ENCODE measurements at regions not wholly inside any gene's neighbourhood (a gene's known extent, or its start where the extent isn't known, plus 50 kb on each side); places are given as distances from the start of the nearest gene placed in this dataset.

DNA sequence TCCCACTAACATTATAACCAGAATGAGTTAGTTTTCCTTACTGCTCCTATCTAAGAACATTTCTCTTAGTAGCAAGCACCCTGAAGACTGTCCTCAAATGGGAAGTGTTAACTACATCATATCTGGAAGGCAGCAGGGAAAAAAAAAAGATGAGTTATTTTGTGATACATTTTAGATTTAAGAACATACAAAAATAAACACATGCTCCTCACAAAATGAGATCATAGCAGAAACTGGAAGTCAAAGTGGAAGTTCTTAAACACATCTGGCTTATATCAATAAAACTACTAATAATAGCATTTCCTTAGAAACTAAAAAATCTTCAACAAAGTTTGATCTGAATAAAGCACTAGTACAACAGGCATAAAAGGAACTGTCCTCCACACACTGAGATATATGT, 70.4 kb downstream of the SLITRK6 start:
- no peak overlapping the region for H3K27ac ChIP-seq (ENCODE audit: low read depth, low read length)
- CTCF ChIA-PET = no interaction called here
- peak; percentile 15 for DNase-seq (ENCODE audit: low read depth, low spot score)

DNA sequence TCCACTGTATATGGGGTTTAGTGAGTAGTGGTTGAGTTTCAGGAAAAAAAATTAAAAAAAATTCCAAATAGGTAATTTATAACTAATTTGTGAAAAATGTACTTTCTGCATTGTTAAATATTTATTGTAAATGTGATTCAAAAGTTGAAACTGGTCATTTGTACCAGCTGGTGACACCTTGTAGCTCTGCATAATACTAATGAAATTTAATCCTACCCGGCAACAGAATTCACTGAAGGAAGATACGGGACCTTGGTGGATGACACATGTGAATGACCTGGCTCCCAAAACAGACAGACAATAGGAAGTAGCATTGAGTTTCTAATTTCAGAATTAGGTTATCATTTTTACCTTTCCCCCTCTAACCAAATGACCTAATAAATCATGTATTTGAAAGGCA, 73.8 kb downstream of the SLITRK6 start:
- TF ChIP-seq, protein P1, sequence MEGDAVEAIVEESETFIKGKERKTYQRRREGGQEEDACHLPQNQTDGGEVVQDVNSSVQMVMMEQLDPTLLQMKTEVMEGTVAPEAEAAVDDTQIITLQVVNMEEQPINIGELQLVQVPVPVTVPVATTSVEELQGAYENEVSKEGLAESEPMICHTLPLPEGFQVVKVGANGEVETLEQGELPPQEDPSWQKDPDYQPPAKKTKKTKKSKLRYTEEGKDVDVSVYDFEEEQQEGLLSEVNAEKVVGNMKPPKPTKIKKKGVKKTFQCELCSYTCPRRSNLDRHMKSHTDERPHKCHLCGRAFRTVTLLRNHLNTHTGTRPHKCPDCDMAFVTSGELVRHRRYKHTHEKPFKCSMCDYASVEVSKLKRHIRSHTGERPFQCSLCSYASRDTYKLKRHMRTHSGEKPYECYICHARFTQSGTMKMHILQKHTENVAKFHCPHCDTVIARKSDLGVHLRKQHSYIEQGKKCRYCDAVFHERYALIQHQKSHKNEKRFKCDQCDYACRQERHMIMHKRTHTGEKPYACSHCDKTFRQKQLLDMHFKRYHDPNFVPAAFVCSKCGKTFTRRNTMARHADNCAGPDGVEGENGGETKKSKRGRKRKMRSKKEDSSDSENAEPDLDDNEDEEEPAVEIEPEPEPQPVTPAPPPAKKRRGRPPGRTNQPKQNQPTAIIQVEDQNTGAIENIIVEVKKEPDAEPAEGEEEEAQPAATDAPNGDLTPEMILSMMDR (IDR thresholded peaks at IDR 0.05; ENCODE audit: low read depth, low read length) = no peak
- no peak overlapping the region for H3K27ac ChIP-seq (ENCODE audit: low read depth, low read length)
- CTCF ChIA-PET = no interaction called here
- no peak overlapping the region for H3K4me3 ChIP-seq (ENCODE audit: low read depth, low read length)
- no peaks in the 10 kb centered on the region for H3K27me3 ChIP-seq (ENCODE audit: control insufficient read depth, insufficient read depth, low read length)
- POLR2A ChIA-PET = no interaction called here
- peaks cover 3% of the 10 kb centered on the region for H3K9me3 ChIP-seq (ENCODE audit: control insufficient read depth, insufficient read depth, low read length)
- no peak for DNase-seq (ENCODE audit: low read depth, low spot score)

More for the DNA sequence above, 70.4 kb downstream of the SLITRK6 start:
- Histone ChIP-seq H3K27me3 (ENCODE audit: control insufficient read depth, insufficient read depth, low read length) (no peaks in the 10 kb centered on the region), H3K4me3 (ENCODE audit: low read depth, low read length) (no peak overlapping the region), H3K9me3 (ENCODE audit: control insufficient read depth, insufficient read depth, low read length) (peaks cover 3% of the 10 kb centered on the region)
- POLR2A ChIA-PET = interaction anchor here (0.5 kb wide), 1 partner anchor 115 kb away, joined by 5 read pairs; no protein-coding TSS in a partner anchor
- TF ChIP-seq, protein P1 (IDR thresholded peaks at IDR 0.05; ENCODE audit: low read depth, low read length) = no peak

DNA sequence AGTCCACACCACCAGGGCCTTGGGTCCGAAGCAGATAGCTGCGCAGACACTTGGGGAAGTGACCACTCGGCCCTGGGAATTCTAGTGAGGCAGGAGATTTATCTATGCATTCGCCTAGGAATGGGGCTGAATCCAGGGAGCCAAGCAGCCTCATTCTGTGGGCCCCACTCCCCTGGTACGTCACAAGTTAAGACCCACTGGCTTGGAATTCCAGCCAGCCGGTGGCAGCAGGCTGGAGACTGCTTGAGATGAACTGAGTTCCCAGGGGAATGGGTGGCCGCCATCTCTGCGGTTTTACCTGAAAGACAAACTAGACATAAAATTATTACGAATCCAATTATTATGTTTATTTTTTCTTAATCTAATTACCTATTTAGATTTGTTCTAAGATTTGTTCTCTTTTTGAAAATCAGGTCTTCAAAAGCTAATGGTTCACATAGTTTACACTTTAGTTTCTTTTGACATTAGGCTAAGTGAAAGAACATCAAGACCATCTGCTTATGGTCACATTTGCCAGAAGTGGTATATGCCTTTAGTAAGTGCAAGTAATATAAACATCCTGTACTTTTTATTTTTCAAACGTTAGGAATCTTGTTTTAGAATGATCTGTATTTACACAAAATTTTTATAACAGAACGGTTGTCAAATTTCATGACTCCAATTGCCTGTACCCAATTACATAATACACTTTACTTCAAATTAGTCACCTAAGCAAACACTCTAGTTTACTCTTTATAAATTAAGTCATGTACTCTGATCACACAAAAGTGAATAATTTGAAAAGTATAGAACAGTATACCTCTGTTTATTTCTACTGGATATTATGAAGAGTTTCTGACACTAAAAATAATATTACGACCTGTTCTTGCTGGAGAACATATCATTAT, 74.4 kb downstream of the SLITRK6 start:
- Histone ChIP-seq H3K9me3 (ENCODE audit: control insufficient read depth, insufficient read depth, low read length) (peaks cover 3% of the 10 kb centered on the region), H3K4me3 (ENCODE audit: low read depth, low read length) (no peak overlapping the region), H3K27me3 (ENCODE audit: control insufficient read depth, insufficient read depth, low read length) (no peaks in the 10 kb centered on the region), H3K27ac (ENCODE audit: low read depth, low read length) (no peak overlapping the region)
- ChIA-PET POLR2A (no interaction called here), CTCF (no interaction called here)
- TF ChIP-seq, protein P1 (IDR thresholded peaks at IDR 0.05; ENCODE audit: low read depth, low read length) = no peak
- peak; percentile 24 for DNase-seq (ENCODE audit: low read depth, low spot score)

DNA sequence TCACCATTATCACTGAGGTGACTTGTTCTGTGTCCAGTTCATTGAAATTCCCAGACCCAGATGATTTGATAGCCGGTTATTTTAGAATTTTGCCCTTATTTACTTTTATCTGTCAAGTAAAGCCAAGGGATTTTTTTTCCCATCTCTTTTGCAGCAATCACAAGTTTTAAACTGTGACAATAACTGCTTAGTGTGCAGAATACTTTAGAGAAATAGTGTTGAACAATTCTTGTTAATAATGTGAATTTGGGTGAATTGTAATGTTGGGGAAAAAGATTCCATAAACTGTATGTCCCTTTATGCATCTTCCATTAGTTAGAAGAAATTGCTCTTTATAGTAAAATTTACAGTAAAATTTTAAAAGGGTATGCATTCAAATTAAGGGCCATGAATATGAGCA, 79.5 kb downstream of the SLITRK6 start:
- TF ChIP-seq, protein P1 (IDR thresholded peaks at IDR 0.05; ENCODE audit: low read depth, low read length) = no peak
- POLR2A ChIA-PET = no interaction called here
- no peak overlapping the region for H3K27ac ChIP-seq (ENCODE audit: low read depth, low read length)
- CTCF ChIA-PET = no interaction called here
- DNase-seq (ENCODE audit: low read depth, low spot score) = no peak
- H3K27me3 ChIP-seq (ENCODE audit: control insufficient read depth, insufficient read depth, low read length) = no peaks in the 10 kb centered on the region
- H3K9me3 ChIP-seq (ENCODE audit: control insufficient read depth, insufficient read depth, low read length) = no peaks in the 10 kb centered on the region
- H3K4me3 ChIP-seq (ENCODE audit: low read depth, low read length) = no peak overlapping the region

DNA sequence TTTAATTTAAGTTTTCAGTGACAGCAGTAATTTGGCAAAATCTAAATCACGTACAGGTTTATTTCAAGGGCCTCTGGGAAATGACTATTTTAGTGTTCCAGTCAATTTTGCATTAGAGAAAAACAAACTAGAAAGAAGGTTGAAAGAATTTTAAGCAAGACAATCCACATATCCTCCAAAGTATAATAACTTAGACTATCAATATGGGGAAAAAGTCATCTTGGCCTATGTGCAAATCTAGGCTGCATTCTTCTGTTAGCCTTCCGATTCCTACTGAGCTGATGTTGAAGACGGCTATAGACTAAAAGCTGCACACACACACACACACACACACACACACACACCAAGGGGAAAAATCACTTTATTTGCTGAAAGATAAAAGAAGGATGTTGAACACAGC, 81.3 kb downstream of the SLITRK6 start:
- no peaks in the 10 kb centered on the region for H3K27me3 ChIP-seq (ENCODE audit: control insufficient read depth, insufficient read depth, low read length)
- no peaks in the 10 kb centered on the region for H3K9me3 ChIP-seq (ENCODE audit: control insufficient read depth, insufficient read depth, low read length)
- no peak overlapping the region for H3K4me3 ChIP-seq (ENCODE audit: low read depth, low read length)
- TF ChIP-seq, protein P1 (IDR thresholded peaks at IDR 0.05; ENCODE audit: low read depth, low read length) = no peak
- no peak overlapping the region for H3K27ac ChIP-seq (ENCODE audit: low read depth, low read length)
- ChIA-PET POLR2A (no interaction called here), CTCF (no interaction called here)
- no peak for DNase-seq (ENCODE audit: low read depth, low spot score)
